CD14-positive monocyte (primary cell): ENCODE measurements at regions not wholly inside any gene's neighbourhood (a gene's known extent, or its start where the extent isn't known, plus 50 kb on each side); places are given as distances from the start of the nearest gene placed in this dataset. TPM values are rescaled to one million over a fixed set of nuclear protein-coding genes. Genes with fewer than 3 reads are reported as not detected.
A peak's percentile ranks its signal among the peaks of the same experiment; 100 is the strongest.

ENCODE experiments used
- DNase-seq, 3 donors: peaks; one replicate each; pipeline ENCODE4 v3.0.0-alpha.2; 2011 to 2022
- H2AFZ ChIP-seq: 2 replicates; pipeline ENCODE4 v1.6.0; 2012; ENCODE audit warnings: mild to moderate bottlenecking, low read depth, low read length, inconsistent platforms; ENCODE audit not compliant: insufficient read depth, poor library complexity, severe bottlenecking
- H3K27ac ChIP-seq, 2 donors: 1 replicate in 1 of 2; 2 replicates in 1 of 2; pipeline ENCODE4 v1.5.1; 2012 to 2013; ENCODE audit warnings: low read length in 2 of 2, control low read depth in 1 of 2, inconsistent platforms in 1 of 2, low read depth in 1 of 2, mild to moderate bottlenecking in 1 of 2
- H3K27me3 ChIP-seq, 2 donors: one replicate each; pipeline versions ENCODE4 v1.6.0 to v1.6.1; 2011 to 2013; ENCODE audit warnings: low read length in 2 of 2; ENCODE audit not compliant: control insufficient read depth in 2 of 2, insufficient read depth in 2 of 2
- H3K36me3 ChIP-seq, 2 donors: replicated peaks in 1 of 2; 1 replicate in 1 of 2; 2 replicates in 1 of 2; pipeline versions ENCODE4 v1.5.1 to v1.6.1; 2012 to 2013; ENCODE audit warnings: low read length in 2 of 2, control low read depth in 1 of 2, inconsistent platforms in 1 of 2, mild to moderate bottlenecking in 1 of 2; ENCODE audit not compliant: insufficient read depth in 2 of 2, control insufficient read depth in 1 of 2
- H3K4me1 ChIP-seq, 2 donors: 1 replicate in 1 of 2; 2 replicates in 1 of 2; pipeline versions ENCODE4 v1.5.1 to v1.6.1; 2012 to 2013; ENCODE audit warnings: low read length in 2 of 2, control low read depth in 1 of 2, inconsistent platforms in 1 of 2, mild to moderate bottlenecking in 1 of 2, moderate library complexity in 1 of 2; ENCODE audit not compliant: insufficient read depth in 2 of 2, control insufficient read depth in 1 of 2
- H3K4me2 ChIP-seq: replicated peaks from 2 replicates; pipeline ENCODE3; 2012; ENCODE audit warnings: low read length, moderate library complexity, mild to moderate bottlenecking; ENCODE audit not compliant: poor library complexity, severe bottlenecking; ENCODE audit errors: extremely low read depth
- H3K4me3 ChIP-seq, 3 experiments: fragments of 200-600 bp in 1 of 3; sonication (generic) in 1 of 3; replicated peaks in 1 of 3; 1 replicate in 2 of 3; 2 replicates in 1 of 3; pipeline ENCODE4 v1.5.1; 2011 to 2013; ENCODE audit warnings: low read length in 3 of 3, mild to moderate bottlenecking in 3 of 3, control low read depth in 2 of 3, low read depth in 2 of 3, inconsistent platforms in 1 of 3, moderate library complexity in 1 of 3
- H3K79me2 ChIP-seq: 2 replicates; pipeline ENCODE4 v1.6.0; 2012; ENCODE audit warnings: mild to moderate bottlenecking, control low read depth, inconsistent platforms, low read length, moderate library complexity; ENCODE audit not compliant: insufficient read depth
- H3K9ac ChIP-seq: 2 replicates; pipeline ENCODE4 v1.6.0; 2017; ENCODE audit warnings: low read length, mild to moderate bottlenecking; ENCODE audit not compliant: insufficient read depth, poor library complexity, severe bottlenecking
- H3K9me3 ChIP-seq, 2 donors: replicated peaks in 1 of 2; 1 replicate in 1 of 2; 2 replicates in 1 of 2; pipeline versions ENCODE4 v1.5.1 to v1.6.1; 2012 to 2013; ENCODE audit warnings: low read length in 2 of 2, control low read depth in 1 of 2; ENCODE audit not compliant: control insufficient read depth in 1 of 2, insufficient read depth in 1 of 2
- H4K20me1 ChIP-seq: 2 replicates; pipeline ENCODE4 v1.6.0; 2012; ENCODE audit warnings: mild to moderate bottlenecking, low read length, control low read depth, moderate library complexity; ENCODE audit not compliant: insufficient read depth
- H3K27ac Mint-ChIP-seq, 7 donors: one replicate each; pipeline ENCODE4 v1.8.0; 2020; ENCODE audit warnings: mild to moderate bottlenecking in 7 of 7, mixed read lengths in 7 of 7, moderate library complexity in 6 of 7, inconsistent platforms in 2 of 7
- H3K27me3 Mint-ChIP-seq, 3 donors: one replicate each; pipeline ENCODE4 v1.8.0; 2021 to 2022; ENCODE audit warnings: low read depth in 3 of 3, mild to moderate bottlenecking in 3 of 3, mixed read lengths in 3 of 3, moderate library complexity in 3 of 3, inconsistent platforms in 1 of 3
- H3K36me3 Mint-ChIP-seq, 2 donors: one replicate each; pipeline ENCODE4 v1.8.0; 2020; ENCODE audit warnings: mixed read lengths in 2 of 2, inconsistent platforms in 1 of 2, mild to moderate bottlenecking in 1 of 2
- H3K4me1 Mint-ChIP-seq: one replicate; pipeline ENCODE4 v1.8.0; 2020; ENCODE audit warnings: mild to moderate bottlenecking, mixed read lengths
- H3K4me3 Mint-ChIP-seq, 2 donors: one replicate each; pipeline ENCODE4 v1.8.0; 2020; ENCODE audit warnings: mild to moderate bottlenecking in 2 of 2, mixed read lengths in 2 of 2, moderate library complexity in 1 of 2
- H3K9me3 Mint-ChIP-seq, 7 donors: one replicate each; pipeline ENCODE4 v1.8.0; 2020 to 2022; ENCODE audit warnings: mixed read lengths in 7 of 7, mild to moderate bottlenecking in 6 of 7, moderate library complexity in 6 of 7, inconsistent platforms in 2 of 7
- CTCF ChIP-seq: fragments of 200-600 bp; IDR thresholded peaks from one replicate; pipeline ENCODE4 v1.8.0; 2022; ENCODE audit warnings: antibody characterized with exemption, mild to moderate bottlenecking
- WGBS: methylation state at CpG from one replicate; pipeline ENCODE4 v1.1.5; 2013; ENCODE audit warnings: missing lambda C conversion rate; ENCODE audit not compliant: insufficient coverage; 5-methylcytosine and 5-hydroxymethylcytosine counted together
- intact Hi-C, 2 donors: fragments of 100-400 bp; cut with micrococcal nuclease; formaldehyde crosslinking; loops; one replicate each; pipeline versions ENCODE4 v1.15.0 to v1.15.1; 2023
- small RNA-seq: library from RNA; depleted of rRNA; stranded (forward); fragments of <200 nt; gene quantifications from one replicate; pipeline ENCODE3, GENCODE V24; 2012; ENCODE audit warnings: low read depth; ENCODE audit not compliant: insufficient read length

DNA sequence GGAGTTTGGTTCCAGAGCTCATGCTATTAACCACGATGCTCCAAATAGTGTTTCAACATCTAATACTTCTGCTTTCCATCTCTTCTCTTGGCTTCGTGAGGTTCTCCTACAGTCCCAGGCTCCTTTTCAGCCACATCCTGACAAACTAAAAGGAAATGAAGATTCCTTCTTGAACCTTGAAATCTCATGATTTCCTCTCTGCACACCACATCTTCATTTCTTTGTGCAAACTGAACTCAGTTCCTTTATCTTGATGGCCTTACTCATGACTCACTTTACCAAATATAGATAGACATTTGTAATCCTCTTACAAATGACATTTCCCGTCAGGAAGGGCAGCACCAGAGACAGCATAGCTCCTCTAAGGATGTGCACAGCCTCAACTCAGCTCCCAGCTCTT lies 50.0 kb upstream of the ITGA4 start:
- no peaks in the 10 kb centered on the region for H3K9me3 ChIP-seq
- H3K4me2 ChIP-seq, result peak overlapping the region; percentile 15
- WGBS, result 6% methylated on average over 2 of the region's 3 CpGs
- no peak for TF ChIP-seq CTCF
- peak overlapping the region in 1 of 2 donors; percentile 72 for H3K27ac ChIP-seq
- no peaks in the 10 kb centered on the region for H3K79me2 ChIP-seq
- H3K27me3 ChIP-seq, result no peaks in the 10 kb centered on the region
- Mint-ChIP-seq H3K9me3 (peaks cover 0 to 2% (median 0%) of the 10 kb centered on the region in 7 donors), H3K36me3 (peaks cover 0 to 2% of the 10 kb centered on the region in 2 donors), H3K4me1 (peaks cover 39% of the 10 kb centered on the region), H3K27ac (peak overlapping the region; percentile 74 to 91 (median 87)), H3K27me3 (no peaks in the 10 kb centered on the region), H3K4me3 (peak overlapping the region in 1 of 2 donors; percentile 48)
- peaks cover 34 to 48% of the 10 kb centered on the region in 2 donors for H3K4me1 ChIP-seq
- peak; percentile 72 to 74 (median 73) for DNase-seq
- intact Hi-C loops, result loop anchor here in 1 of 2 donors (2.0 kb wide), 1 partner anchor 14 kb away; no protein-coding TSS in a partner anchor
- no peak overlapping the region for H2AFZ ChIP-seq
- no peaks in the 10 kb centered on the region for H4K20me1 ChIP-seq
- peak overlapping the region in 1 of 3 experiments; percentile 20 for H3K4me3 ChIP-seq
- no peaks in the 10 kb centered on the region for H3K36me3 ChIP-seq
- no peak overlapping the region for H3K9ac ChIP-seq

Small RNAs in the stretch of these regions (small RNA-seq; reads per million reads assigned to genes)
- not detected for gene MIR4437
